Endothelial cell of umbilical vein (primary cell): ENCODE measurements at regions not wholly inside any gene's neighbourhood (a gene's known extent, or its start where the extent isn't known, plus 50 kb on each side); places are given as distances from the start of the nearest gene placed in this dataset.

Source experiments
- EZH2 ChIP-seq: IDR thresholded peaks from 2 replicates; pipeline ENCODE4 v1.6.1; 2012; ENCODE audit warnings: borderline replicate concordance, low read depth, mild to moderate bottlenecking, moderate library complexity, low read length, inconsistent platforms; ENCODE audit not compliant: severe bottlenecking
- GATA2 ChIP-seq: IDR thresholded peaks from 2 replicates; pipeline ENCODE4 v1.7.0; 2011; ENCODE audit warnings: low read depth, mild to moderate bottlenecking, moderate library complexity, mixed read lengths, low read length; ENCODE audit not compliant: insufficient read length, insufficient read depth
- POLR2A ChIP-seq: IDR thresholded peaks from 2 replicates; pipeline ENCODE4 v1.6.1; 2012; ENCODE audit warnings: low read depth, mild to moderate bottlenecking, control low read depth, low read length
- TF ChIP-seq, protein P1 (sequence below), 2 donors: IDR thresholded peaks; 1 replicate in 1 of 2; 2 replicates in 1 of 2; pipeline ENCODE4 v1.5.1; 2011; ENCODE audit warnings: low read length in 2 of 2, mild to moderate bottlenecking in 2 of 2, moderate library complexity in 2 of 2, control low read depth in 1 of 2, inconsistent platforms in 1 of 2, low read depth in 1 of 2; ENCODE audit not compliant: insufficient read depth in 1 of 2; ENCODE audit errors: extremely low read depth in 1 of 2

DNA sequence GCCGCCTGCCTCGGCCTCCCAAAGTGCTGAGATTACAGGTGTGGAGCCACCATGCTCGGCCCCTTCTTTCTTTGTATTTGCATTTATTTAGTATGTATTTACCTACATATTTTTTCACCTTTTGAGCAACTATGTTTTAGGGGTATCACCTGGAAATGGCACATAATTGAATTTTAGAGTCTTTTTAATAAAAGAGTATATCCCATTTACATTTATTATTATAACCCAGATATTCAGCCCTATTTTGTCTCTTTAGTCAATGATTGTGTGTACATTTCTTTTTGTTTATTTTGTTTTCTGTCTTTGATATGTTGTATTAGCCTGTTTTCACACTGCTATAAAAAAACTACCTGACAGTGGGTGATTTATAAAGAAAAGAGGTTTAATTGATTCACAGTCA lies 56.8 kb upstream of the CCND1 start:
- no peak for TF ChIP-seq GATA2
- TF ChIP-seq, protein P1, sequence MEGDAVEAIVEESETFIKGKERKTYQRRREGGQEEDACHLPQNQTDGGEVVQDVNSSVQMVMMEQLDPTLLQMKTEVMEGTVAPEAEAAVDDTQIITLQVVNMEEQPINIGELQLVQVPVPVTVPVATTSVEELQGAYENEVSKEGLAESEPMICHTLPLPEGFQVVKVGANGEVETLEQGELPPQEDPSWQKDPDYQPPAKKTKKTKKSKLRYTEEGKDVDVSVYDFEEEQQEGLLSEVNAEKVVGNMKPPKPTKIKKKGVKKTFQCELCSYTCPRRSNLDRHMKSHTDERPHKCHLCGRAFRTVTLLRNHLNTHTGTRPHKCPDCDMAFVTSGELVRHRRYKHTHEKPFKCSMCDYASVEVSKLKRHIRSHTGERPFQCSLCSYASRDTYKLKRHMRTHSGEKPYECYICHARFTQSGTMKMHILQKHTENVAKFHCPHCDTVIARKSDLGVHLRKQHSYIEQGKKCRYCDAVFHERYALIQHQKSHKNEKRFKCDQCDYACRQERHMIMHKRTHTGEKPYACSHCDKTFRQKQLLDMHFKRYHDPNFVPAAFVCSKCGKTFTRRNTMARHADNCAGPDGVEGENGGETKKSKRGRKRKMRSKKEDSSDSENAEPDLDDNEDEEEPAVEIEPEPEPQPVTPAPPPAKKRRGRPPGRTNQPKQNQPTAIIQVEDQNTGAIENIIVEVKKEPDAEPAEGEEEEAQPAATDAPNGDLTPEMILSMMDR (IDR thresholded peaks at IDR 0.05; ENCODE audit: extremely low read depth in 1 of 2, insufficient read depth in 1 of 2, low read depth in 1 of 2, low read length in 2 of 2) = no peak
- TF ChIP-seq EZH2 = no peak
- no peak for TF ChIP-seq POLR2A
